GM12878 (cell line): ENCODE measurements at regions not wholly inside any gene's neighbourhood (a gene's known extent, or its start where the extent isn't known, plus 50 kb on each side); places are given as distances from the start of the nearest gene placed in this dataset.
"Not testable (repeated sequence)": the region's sequence is repeated elsewhere in the genome, so short reads cannot be mapped to it uniquely, and the experiment has no call there.

Experiments used
- ATAC-seq: fragments of 200-7000 bp; cut with Tn5 transposase; 3 replicates; pipeline ENCODE4 v1.9.1; 2020; ENCODE audit warnings: mild to moderate bottlenecking, moderate library complexity
- BruUV-seq: library from RNA; stranded (reverse); fragments of 400-500 nt; replicated peaks from 2 replicates; lab custom pipeline; 2021; lab: Mats Ljungman, UMichigan
- CTCF ChIA-PET: fragments of 300-600 bp; sonication (Branson Sonifier 250); formaldehyde crosslinking; extraction: SDS; loops from one replicate; lab custom pipeline; 2021; ENCODE audit warnings: inconsistent platforms; lab: Yijun Ruan, JAX
- POLR2A ChIA-PET: fragments of 350-600 bp; formaldehyde crosslinking; extraction: SDS; loops from one replicate; lab custom pipeline; 2021; ENCODE audit warnings: inconsistent platforms; lab: Charles Lee
- RAD21 ChIA-PET: fragments of 300-600 bp; sonication (Branson Sonifier 250); formaldehyde crosslinking; loops from one replicate; lab custom pipeline; 2023; ENCODE audit warnings: antibody characterized with exemption; ENCODE audit not compliant: unreplicated experiment; lab: Charles Lee
- SMC1A ChIA-PET: fragments of 300-600 bp; sonication (Branson Sonifier 250); formaldehyde crosslinking; loops from one replicate; lab custom pipeline; 2023; ENCODE audit not compliant: unreplicated experiment, uncharacterized antibody; lab: Charles Lee
- DNase-seq: peaks from one replicate; pipeline ENCODE4 v3.0.0-alpha.2; 2011; ENCODE audit warnings: low read depth, low spot score
- FAIRE-seq: peaks from 3 replicates; lab custom pipeline; 2011; peaks lifted over from hg19 to GRCh38; lab: Jason Lieb, UNC
- H2AFZ ChIP-seq: 2 replicates; pipeline ENCODE4 v1.6.0; 2011; ENCODE audit warnings: low read depth, low read length, control low read depth; ENCODE audit not compliant: control insufficient read depth
- H3K27ac ChIP-seq: 2 replicates; pipeline ENCODE4 v1.5.1; 2011; ENCODE audit warnings: control low read depth; ENCODE audit not compliant: control insufficient read depth, insufficient read depth
- H3K27me3 ChIP-seq, 2 experiments: replicated peaks in 1 of 2; 2 replicates each; pipeline versions ENCODE4 v1.6.0 to v1.6.1; 2011; ENCODE audit warnings: low read length in 1 of 2; ENCODE audit not compliant: control insufficient read depth in 2 of 2, insufficient read depth in 2 of 2
- H3K36me3 ChIP-seq, 2 experiments: 2 replicates each; pipeline ENCODE4 v1.5.1; 2011; ENCODE audit warnings: low read length in 1 of 2; ENCODE audit not compliant: control insufficient read depth in 2 of 2, insufficient read depth in 2 of 2
- H3K4me1 ChIP-seq: 2 replicates; pipeline ENCODE4 v1.6.1; 2011; ENCODE audit warnings: mild to moderate bottlenecking, low read length, moderate library complexity, mixed read lengths; ENCODE audit not compliant: control insufficient read depth, insufficient read depth
- H3K4me2 ChIP-seq: 2 replicates; pipeline ENCODE4 v1.6.0; 2011; ENCODE audit warnings: control low read depth; ENCODE audit not compliant: control insufficient read depth, insufficient read depth
- H3K4me3 ChIP-seq: fragments of 200-600 bp; sonication (generic); 2 replicates; pipeline ENCODE4 v1.5.1; 2016
- H3K79me2 ChIP-seq: 2 replicates; pipeline ENCODE4 v1.6.0; 2011; ENCODE audit warnings: low read length; ENCODE audit not compliant: control insufficient read depth, insufficient read depth
- H3K9ac ChIP-seq: 2 replicates; pipeline ENCODE4 v1.8.0; 2011; ENCODE audit warnings: low read length, control low read depth, mixed read lengths; ENCODE audit not compliant: control insufficient read depth, insufficient read depth
- H3K9me3 ChIP-seq: replicated peaks from 3 replicates; pipeline ENCODE4 v1.5.1; 2011; ENCODE audit warnings: mild to moderate bottlenecking, low read length; ENCODE audit not compliant: control insufficient read depth, insufficient read depth
- H4K20me1 ChIP-seq: 2 replicates; pipeline ENCODE4 v1.6.0; 2011; ENCODE audit not compliant: control insufficient read depth, insufficient read depth
- NFIC ChIP-seq: IDR thresholded peaks from 2 replicates; pipeline ENCODE4 v1.6.1; 2012; ENCODE audit warnings: low read depth, mild to moderate bottlenecking, inconsistent platforms, low read length, moderate library complexity
- WGBS: methylation state at CpG from one replicate; pipeline ENCODE4 v1.1.6; 2016; ENCODE audit warnings: low lambda C conversion rate; ENCODE audit not compliant: insufficient replicate concordance, insufficient coverage; ENCODE audit errors: missing lambda C conversion rate; 5-methylcytosine and 5-hydroxymethylcytosine counted together
- in situ Hi-C: fragments of 300-500 bp; cut with MboI; formaldehyde crosslinking; loops from 9 replicates; pipeline ENCODE4 v1.14.3; 2018; ENCODE audit warnings: mixed read lengths
- intact Hi-C: fragments of 100-400 bp; cut with micrococcal nuclease; formaldehyde crosslinking; loops from one replicate; pipeline ENCODE4 v1.14.2; 2022; ENCODE audit not compliant: unreplicated experiment

GRCh38 chr1:117314951-117315350 is 52.3 kb upstream of the MAN1A2 start:
- H3K27me3 ChIP-seq, result not testable (repeated sequence)

GRCh38 chr1:117313555-117313954 is 53.7 kb upstream of the MAN1A2 start:
- ATAC-seq, result no peak
- BruUV-seq, result no TSS peak
- no peak for TF ChIP-seq NFIC
- in situ Hi-C loops (no loop called here), intact Hi-C loops (no loop called here)
- H3K36me3 ChIP-seq, result no peaks in the 10 kb centered on the region
- DNase-seq, result no peak
- no peak for FAIRE-seq
- H3K79me2 ChIP-seq, result no peaks in the 10 kb centered on the region
- no peaks in the 10 kb centered on the region for H4K20me1 ChIP-seq
- H3K27me3 ChIP-seq, result no peaks in the 10 kb centered on the region
- no peaks in the 10 kb centered on the region for H3K4me1 ChIP-seq
- H3K4me2 ChIP-seq, result no peak overlapping the region
- H2AFZ ChIP-seq, result no peak overlapping the region
- no peak overlapping the region for H3K9ac ChIP-seq
- SMC1A ChIA-PET, result interaction anchor here (1.0 kb wide), 1 partner anchor 200 kb away, joined by 3 read pairs; no protein-coding TSS in a partner anchor
- no peak overlapping the region for H3K27ac ChIP-seq
- RAD21 ChIA-PET, result interaction anchor here (0.5 to 1.2 kb wide), 3 partner anchors 14 to 197 kb away, joined by 3 read pairs; no protein-coding TSS in a partner anchor
- CTCF ChIA-PET, result interaction anchor here (0.8 to 1.3 kb wide), 3 partner anchors 9 to 583 kb away, joined by 3 to 5 read pairs (median 3); no protein-coding TSS in a partner anchor
- POLR2A ChIA-PET, result no interaction called here
- WGBS, result 36% methylated on average over 3 of the region's 3 CpGs
- no peak overlapping the region for H3K4me3 ChIP-seq
- no peaks in the 10 kb centered on the region for H3K9me3 ChIP-seq

More at GRCh38 chr1:117314951-117315350, 52.3 kb upstream of the MAN1A2 start:
- H3K27ac ChIP-seq, in situ Hi-C loops, CTCF ChIA-PET, H2AFZ ChIP-seq, H3K9me3 ChIP-seq, FAIRE-seq, H3K79me2 ChIP-seq, H3K4me2 ChIP-seq, H3K36me3 ChIP-seq, intact Hi-C loops, ATAC-seq, H3K9ac ChIP-seq, RAD21 ChIA-PET, SMC1A ChIA-PET, BruUV-seq, H3K4me1 ChIP-seq, H4K20me1 ChIP-seq, POLR2A ChIA-PET, DNase-seq, H3K4me3 ChIP-seq: not testable (repeated sequence)
- 69% methylated on average over 2 of the region's 2 CpGs for WGBS
